Activated T-helper 1 cell treated with Interleukin-2 at 50 U/mL for 16 hours (primary cell): ENCODE measurements at regions not wholly inside any gene's neighbourhood (a gene's known extent, or its start where the extent isn't known, plus 50 kb on each side); places are given as distances from the start of the nearest gene placed in this dataset.

ENCODE experiments used
- DNase-seq: peaks from one replicate; pipeline ENCODE4 v3.0.0-alpha.2; 2020; ENCODE audit warnings: low read depth

- DNase-seq, result no peak
Observed at GRCh38 chr12:69096669-69097335, 142.6 kb upstream of the CPSF6 start.

- DNase-seq, result no peak
Observed at GRCh38 chr12:69097619-69098368, 141.6 kb upstream of the CPSF6 start.

DNA sequence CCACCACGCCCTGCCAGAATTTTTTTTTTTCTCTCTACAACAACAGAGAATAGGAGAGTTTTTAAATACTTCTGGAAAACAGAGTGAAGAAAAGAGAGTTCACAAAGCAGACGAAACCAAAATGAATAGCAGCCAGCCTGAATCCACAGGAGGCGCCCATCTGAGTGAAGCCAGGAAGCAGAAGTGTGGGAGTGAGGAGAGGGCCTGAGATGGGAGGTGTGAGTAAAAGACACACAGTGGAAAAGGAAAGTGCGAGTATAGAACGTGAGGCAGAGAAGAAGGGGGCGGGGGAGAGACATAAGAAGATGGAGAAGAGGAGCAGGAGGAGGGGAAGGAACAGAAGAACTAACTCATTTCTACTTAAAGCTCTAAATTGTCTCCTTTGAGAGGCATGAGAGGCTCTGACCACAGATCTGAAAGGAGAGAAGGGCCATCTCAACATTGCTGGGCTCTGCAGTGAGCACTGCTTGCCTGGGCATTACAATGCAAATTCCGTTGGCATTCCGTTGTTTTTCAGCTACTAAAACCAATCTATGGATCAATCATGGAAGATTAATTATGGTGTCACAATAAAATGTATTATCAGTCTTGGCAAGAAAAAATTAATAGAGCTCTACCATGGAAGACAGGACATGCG lies 140.1 kb upstream of the CPSF6 start:
- DNase-seq, result no peak

DNA sequence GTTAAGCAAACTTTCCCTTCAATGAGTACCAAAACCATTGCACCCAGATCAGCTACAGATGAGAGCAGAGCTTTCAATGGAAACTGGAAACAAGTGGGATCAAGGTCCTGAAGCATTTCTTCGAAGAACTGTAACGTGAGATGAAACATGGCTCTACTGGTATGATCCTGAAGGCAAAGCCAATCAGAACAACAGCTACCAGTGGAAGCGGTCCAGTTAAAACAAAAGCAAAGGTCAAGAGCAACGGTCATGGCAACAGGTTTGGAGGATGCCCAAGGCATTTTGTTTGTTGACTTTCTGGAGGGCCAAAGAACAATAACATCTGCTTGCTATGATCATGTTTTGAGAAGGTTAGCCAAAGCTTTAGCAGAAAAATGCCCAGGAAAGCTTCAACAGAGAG lies 137.9 kb upstream of the CPSF6 start:
- no peak for DNase-seq

DNA sequence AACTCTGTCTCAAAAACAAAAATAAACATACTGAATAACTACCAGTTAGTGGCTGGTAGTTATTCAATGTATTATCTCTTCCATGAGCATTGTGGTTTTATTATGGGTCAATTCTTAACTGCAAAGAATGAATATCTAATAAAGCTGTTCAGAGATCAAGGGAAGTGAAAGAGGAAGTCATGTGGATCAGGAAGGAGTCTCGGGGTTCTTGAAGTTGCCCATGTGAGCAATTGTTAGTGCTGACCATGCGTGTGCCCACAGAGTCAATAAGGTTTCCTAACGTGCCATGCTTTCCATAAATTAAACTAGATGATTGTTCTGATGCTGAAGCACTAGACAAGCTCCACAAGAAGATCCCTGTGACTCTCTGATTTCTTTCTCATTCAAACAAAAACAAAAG lies 136.5 kb upstream of the CPSF6 start:
- no peak for DNase-seq

DNA sequence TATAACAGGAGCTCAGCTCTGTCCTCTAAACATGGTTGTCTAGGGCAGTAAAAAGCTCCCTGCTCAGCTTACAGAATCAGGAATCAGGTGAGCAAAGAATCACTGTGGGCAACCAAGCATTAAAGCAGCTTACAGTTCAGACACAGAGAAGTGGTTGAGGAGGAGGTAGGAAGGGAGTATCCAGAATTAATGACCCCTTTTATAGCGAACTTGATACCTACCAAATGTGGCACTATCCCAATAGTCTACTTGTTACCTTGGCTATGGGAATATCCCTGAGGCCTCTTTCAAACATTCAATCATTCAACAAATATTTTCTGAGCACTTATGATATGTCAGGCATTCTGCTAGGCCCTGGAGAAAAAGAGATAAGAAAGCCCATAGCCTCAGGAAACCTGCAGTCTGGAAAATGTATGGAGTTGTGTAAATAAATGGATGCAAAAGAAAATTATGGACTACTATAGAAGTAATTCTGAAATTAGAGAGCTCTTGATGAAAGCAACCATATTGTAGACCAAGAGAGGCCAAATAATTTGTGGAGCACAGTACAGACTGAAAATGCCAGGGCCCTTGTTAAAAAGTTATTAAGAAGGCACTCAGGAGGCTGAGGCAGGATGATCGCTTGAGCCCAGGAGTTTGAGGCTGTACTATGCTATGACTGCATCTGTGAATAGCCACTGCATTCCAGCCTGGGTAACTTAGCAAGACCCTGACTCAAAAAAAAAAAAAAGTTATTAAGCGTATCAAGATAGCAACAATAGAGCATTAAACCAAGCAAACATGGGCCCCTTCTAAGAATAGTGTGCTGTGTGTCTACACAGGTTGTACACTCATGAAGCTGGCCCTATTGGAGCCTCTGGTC lies 134.0 kb upstream of the CPSF6 start:
- no peak for DNase-seq

DNA sequence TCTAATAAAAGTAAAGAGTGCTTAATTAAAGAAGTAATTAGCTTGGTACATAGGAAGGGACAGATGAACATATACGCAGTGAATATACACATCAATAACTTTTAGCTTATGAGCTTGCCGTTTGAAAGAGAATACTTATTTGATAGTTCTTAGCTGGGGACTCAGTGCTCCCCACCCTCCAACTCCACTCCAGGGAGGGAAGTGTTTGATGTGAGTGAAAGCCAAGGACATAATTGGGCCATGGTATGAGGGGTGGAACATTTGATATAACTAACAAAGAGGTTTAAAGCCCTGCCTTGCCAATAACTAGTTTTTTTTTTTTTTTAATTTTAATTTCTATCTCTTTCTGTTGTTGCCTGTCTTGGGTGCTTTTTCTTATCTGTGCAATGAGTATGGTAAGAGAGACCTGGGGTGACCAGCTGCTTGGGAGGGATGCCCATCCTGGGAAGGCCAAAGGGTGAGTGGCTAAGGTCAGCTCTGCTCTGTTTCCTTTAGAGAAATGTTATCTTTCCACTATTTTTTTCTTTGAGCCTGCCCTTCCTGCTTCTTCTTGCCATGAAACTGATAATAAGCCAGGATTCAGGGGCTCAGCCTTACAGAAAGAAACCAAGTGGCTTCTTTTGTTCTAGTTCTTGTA lies 132.8 kb upstream of the CPSF6 start:
- DNase-seq, result no peak

- DNase-seq, result no peak
Observed at GRCh38 chr12:69107541-69107940, 131.8 kb upstream of the CPSF6 start.

- DNase-seq, result no peak
Observed at GRCh38 chr12:69108037-69108436, 131.3 kb upstream of the CPSF6 start.

GRCh38 chr12:69112616-69113015 lies 126.8 kb upstream of the CPSF6 start:
- no peak for DNase-seq

- DNase-seq, result no peak
Observed at GRCh38 chr12:69115099-69115498, 124.3 kb upstream of the CPSF6 start.

GRCh38 chr12:69115951-69116350 lies 123.4 kb upstream of the CPSF6 start:
- DNase-seq, result no peak

DNA sequence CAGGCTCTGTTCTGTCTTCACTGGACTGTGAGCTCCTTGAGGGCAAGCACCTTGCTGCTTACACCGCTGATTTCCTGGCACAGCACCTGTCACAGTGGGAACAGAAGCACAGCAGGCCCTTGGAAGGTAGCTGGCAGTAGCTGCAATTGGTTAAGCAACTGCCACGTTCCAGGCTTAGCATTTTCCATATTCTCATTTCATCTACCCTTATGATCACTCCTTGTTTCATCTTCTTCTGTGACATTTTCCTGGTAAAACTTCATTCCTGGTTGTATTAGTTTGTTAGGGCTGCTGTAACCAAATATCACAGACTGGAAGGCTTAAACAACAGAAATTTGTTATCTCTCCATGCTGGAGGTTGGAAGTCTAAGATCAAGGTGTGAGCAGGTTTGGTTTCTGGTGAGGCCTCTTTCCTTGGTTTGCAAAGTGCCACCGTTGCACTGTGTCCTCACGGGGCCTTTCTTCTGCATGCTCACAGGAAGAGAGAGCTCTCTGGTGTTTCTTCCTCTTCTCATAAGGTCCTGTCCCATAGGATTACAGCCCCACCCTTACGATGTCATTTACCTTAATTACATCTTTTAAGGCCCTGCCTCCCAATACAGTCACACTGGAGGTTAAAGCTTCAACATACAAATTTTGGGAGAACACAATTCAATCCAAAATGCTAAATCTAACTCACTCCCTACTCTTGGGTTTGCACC lies 121.7 kb upstream of the CPSF6 start:
- DNase-seq, result no peak

- DNase-seq, result no peak
Observed at GRCh38 chr12:69118516-69118915, 120.9 kb upstream of the CPSF6 start.

- DNase-seq, result no peak
Observed at GRCh38 chr12:69119770-69120169, 119.6 kb upstream of the CPSF6 start.

GRCh38 chr12:69120354-69120753 lies 119.0 kb upstream of the CPSF6 start:
- DNase-seq, result no peak

DNA sequence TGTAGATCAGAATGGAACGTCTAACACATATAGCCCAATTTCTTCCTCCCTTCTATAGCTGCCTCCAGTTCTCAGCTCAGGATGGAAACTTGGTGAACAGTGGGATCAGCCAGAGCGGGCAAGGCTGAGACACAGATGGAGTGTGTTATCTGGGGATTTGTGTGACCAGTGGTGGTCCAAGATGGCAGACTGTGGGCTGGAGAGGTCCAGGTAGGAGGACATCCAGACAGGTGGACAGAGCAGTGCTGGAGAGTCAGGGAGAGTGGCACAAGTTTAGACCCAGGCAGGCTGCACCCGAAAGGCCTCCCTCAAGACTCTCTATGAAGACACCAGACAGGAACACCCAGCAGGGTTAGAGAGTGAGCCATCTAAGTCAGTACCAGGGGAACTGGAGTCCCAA lies 116.1 kb upstream of the CPSF6 start:
- no peak for DNase-seq

- DNase-seq, result no peak
Observed at GRCh38 chr12:69123919-69124638, 115.3 kb upstream of the CPSF6 start.

- DNase-seq, result no peak
Observed at GRCh38 chr12:69129017-69129416, 110.4 kb upstream of the CPSF6 start.

DNA sequence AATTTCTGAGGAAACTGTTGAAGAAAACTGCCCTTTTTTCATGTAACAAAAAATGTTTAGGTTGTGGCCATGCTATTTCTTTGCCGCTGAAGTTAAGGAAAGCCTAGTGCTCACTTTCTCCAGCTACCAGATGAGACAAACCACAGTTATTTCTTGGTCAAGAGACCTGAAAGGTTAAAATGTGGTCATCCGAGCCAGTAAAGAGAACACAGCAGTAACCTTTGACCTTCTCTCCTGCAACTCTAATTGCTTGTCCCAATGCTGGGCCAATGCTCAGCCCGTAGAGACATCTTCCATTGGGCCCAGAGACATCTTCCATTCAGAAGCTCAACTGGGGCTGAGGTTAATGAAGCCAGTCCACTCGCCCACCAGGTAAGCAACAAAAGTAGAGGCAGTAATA lies 109.8 kb upstream of the CPSF6 start:
- DNase-seq, result no peak

DNA sequence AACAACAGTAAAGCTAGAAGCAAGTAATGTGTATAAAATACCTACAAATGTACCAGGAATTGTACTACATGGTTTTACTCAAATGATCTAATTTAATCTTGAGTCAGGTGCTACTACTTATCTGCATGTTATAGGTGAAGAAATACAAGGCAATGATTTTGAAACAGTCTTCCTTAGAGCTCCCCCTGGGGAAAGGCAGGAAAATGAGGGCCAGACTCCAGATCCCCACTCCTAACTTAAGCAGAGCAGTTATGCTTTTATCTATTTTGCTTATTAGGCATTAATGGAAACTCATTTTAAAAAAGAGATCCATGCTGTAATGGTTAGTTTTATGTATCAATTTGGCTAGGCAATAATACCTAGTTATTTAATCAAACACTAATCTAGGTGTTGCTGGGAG lies 109.3 kb upstream of the CPSF6 start:
- DNase-seq, result no peak
